ENCODE measurements at regions not wholly inside any gene's neighbourhood (a gene's known extent, or its start where the extent isn't known, plus 50 kb on each side); places are given as distances from the start of the nearest gene placed in this dataset.

DNA sequence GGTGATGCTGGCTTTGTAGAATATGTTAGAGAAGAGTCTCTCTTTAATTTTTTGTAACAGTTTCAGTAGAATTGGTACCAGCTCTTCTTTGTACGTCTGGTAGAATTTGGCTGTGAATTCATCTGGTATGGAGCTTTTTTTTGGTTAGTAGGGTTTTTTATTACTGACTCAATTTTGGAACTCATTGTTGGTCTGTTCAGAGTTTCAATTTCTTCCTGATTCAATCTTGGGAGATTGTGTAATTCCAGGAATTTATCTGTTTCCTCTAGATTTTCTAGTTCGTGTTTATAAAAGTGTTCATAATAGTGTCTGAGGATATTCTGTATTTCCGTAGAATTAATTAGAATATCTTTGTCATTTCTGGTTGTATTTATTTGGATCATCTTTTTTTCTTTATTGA lies 943.5 kb downstream of the TRIB2 start:
- TF ChIP-seq, protein P1, sequence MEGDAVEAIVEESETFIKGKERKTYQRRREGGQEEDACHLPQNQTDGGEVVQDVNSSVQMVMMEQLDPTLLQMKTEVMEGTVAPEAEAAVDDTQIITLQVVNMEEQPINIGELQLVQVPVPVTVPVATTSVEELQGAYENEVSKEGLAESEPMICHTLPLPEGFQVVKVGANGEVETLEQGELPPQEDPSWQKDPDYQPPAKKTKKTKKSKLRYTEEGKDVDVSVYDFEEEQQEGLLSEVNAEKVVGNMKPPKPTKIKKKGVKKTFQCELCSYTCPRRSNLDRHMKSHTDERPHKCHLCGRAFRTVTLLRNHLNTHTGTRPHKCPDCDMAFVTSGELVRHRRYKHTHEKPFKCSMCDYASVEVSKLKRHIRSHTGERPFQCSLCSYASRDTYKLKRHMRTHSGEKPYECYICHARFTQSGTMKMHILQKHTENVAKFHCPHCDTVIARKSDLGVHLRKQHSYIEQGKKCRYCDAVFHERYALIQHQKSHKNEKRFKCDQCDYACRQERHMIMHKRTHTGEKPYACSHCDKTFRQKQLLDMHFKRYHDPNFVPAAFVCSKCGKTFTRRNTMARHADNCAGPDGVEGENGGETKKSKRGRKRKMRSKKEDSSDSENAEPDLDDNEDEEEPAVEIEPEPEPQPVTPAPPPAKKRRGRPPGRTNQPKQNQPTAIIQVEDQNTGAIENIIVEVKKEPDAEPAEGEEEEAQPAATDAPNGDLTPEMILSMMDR (IDR thresholded peaks at IDR 0.05), result no peak
- TF ChIP-seq POLR2A (IDR thresholded peaks at IDR 0.05; ENCODE audit: low read depth), result no peak
